ENCODE measurements at regions not wholly inside any gene's neighbourhood (a gene's known extent, or its start where the extent isn't known, plus 50 kb on each side); places are given as distances from the start of the nearest gene placed in this dataset.

GRCh38 chr1:59143811-59144210 is 153.1 kb upstream of the FGGY start:
- H3K27ac Mint-ChIP-seq (ENCODE audit: unreplicated experiment), result peak overlapping the region; percentile 77
- no peaks in the 10 kb centered on the region for H3K27me3 Mint-ChIP-seq (ENCODE audit: unreplicated experiment)
- H3K36me3 Mint-ChIP-seq (ENCODE audit: unreplicated experiment), result no peaks in the 10 kb centered on the region
- no peaks in the 10 kb centered on the region for H3K9me3 Mint-ChIP-seq (ENCODE audit: unreplicated experiment)
- no peak for DNase-seq (ENCODE audit: extremely low spot score, unreplicated experiment)
- TF ChIP-seq CTCF (IDR thresholded peaks at IDR 0.05), result no peak
- H3K4me3 Mint-ChIP-seq (ENCODE audit: unreplicated experiment), result no peak overlapping the region
- H3K4me1 Mint-ChIP-seq (ENCODE audit: unreplicated experiment), result peaks cover 48% of the 10 kb centered on the region

- Mint-ChIP-seq H3K36me3 (ENCODE audit: unreplicated experiment) (no peaks in the 10 kb centered on the region), H3K4me1 (ENCODE audit: unreplicated experiment) (peaks cover 51% of the 10 kb centered on the region), H3K27me3 (ENCODE audit: unreplicated experiment) (no peaks in the 10 kb centered on the region), H3K27ac (ENCODE audit: unreplicated experiment) (no peak overlapping the region), H3K4me3 (ENCODE audit: unreplicated experiment) (no peak overlapping the region), H3K9me3 (ENCODE audit: unreplicated experiment) (no peaks in the 10 kb centered on the region)
- TF ChIP-seq CTCF (IDR thresholded peaks at IDR 0.05), result no peak
- DNase-seq (ENCODE audit: extremely low spot score, unreplicated experiment), result no peak
Measured at GRCh38 chr1:59144959-59145358, 151.9 kb upstream of the FGGY start.

- Mint-ChIP-seq H3K9me3 (ENCODE audit: unreplicated experiment) (no peaks in the 10 kb centered on the region), H3K27ac (ENCODE audit: unreplicated experiment) (peak overlapping the region; percentile 71), H3K4me3 (ENCODE audit: unreplicated experiment) (no peak overlapping the region), H3K27me3 (ENCODE audit: unreplicated experiment) (no peaks in the 10 kb centered on the region), H3K36me3 (ENCODE audit: unreplicated experiment) (no peaks in the 10 kb centered on the region), H3K4me1 (ENCODE audit: unreplicated experiment) (peaks cover 52% of the 10 kb centered on the region)
- no peak for DNase-seq (ENCODE audit: extremely low spot score, unreplicated experiment)
- TF ChIP-seq CTCF (IDR thresholded peaks at IDR 0.05), result no peak
Measured at GRCh38 chr1:59146056-59146455, 150.8 kb upstream of the FGGY start.

- Mint-ChIP-seq H3K4me3 (ENCODE audit: unreplicated experiment) (peak overlapping the region; percentile 82), H3K9me3 (ENCODE audit: unreplicated experiment) (no peaks in the 10 kb centered on the region), H3K27ac (ENCODE audit: unreplicated experiment) (peak overlapping the region; percentile 71), H3K4me1 (ENCODE audit: unreplicated experiment) (peaks cover 59% of the 10 kb centered on the region), H3K27me3 (ENCODE audit: unreplicated experiment) (no peaks in the 10 kb centered on the region), H3K36me3 (ENCODE audit: unreplicated experiment) (no peaks in the 10 kb centered on the region)
- no peak for TF ChIP-seq CTCF (IDR thresholded peaks at IDR 0.05)
- peak; percentile 85 for DNase-seq (ENCODE audit: extremely low spot score, unreplicated experiment)
Measured at GRCh38 chr1:59146651-59147358, 150.1 kb upstream of the FGGY start.

- Mint-ChIP-seq H3K36me3 (ENCODE audit: unreplicated experiment) (no peaks in the 10 kb centered on the region), H3K27ac (ENCODE audit: unreplicated experiment) (no peak overlapping the region), H3K27me3 (ENCODE audit: unreplicated experiment) (no peaks in the 10 kb centered on the region)
Measured at GRCh38 chr1:59149435-59149834, 147.5 kb upstream of the FGGY start.

More at GRCh38 chr1:59149435-59149834, 147.5 kb upstream of the FGGY start:
- peaks cover 47% of the 10 kb centered on the region for H3K4me1 Mint-ChIP-seq (ENCODE audit: unreplicated experiment)
- no peak overlapping the region for H3K4me3 Mint-ChIP-seq (ENCODE audit: unreplicated experiment)
- no peak for DNase-seq (ENCODE audit: extremely low spot score, unreplicated experiment)
- no peak for TF ChIP-seq CTCF (IDR thresholded peaks at IDR 0.05)
- H3K9me3 Mint-ChIP-seq (ENCODE audit: unreplicated experiment), result no peaks in the 10 kb centered on the region

Measured in osteocyte (in vitro differentiated cells).